ENCODE measurements at regions not wholly inside any gene's neighbourhood (a gene's known extent, or its start where the extent isn't known, plus 50 kb on each side); places are given as distances from the start of the nearest gene placed in this dataset.

DNA sequence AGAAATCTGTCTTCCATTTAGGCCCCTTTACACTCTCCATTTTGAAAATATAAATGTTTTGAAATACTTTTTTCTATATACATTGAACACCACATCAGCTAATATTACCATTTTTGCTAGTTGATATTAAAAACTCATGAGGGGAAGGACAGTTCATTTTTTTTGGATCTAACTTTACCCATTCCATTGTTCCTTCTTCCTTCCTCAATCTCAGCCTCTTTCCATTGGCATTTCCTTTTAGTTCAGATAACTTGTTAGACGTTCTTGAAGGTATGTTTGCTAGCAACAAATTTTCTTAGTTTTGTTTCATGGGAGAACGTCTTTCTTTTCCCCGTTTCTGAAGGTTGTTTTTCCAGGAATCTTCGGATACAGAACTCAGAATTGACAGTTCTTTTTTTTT lies 759.0 kb downstream of the SOCS6 start:
- TF ChIP-seq YY1 (IDR thresholded peaks at IDR 0.05; ENCODE audit: insufficient read depth, insufficient read length) (no peak), SUZ12 (IDR thresholded peaks at IDR 0.05; ENCODE audit: extremely low read depth, insufficient read depth, insufficient read length) (no peak)
